HFF-Myc (cell line): ENCODE measurements at regions not wholly inside any gene's neighbourhood (a gene's known extent, or its start where the extent isn't known, plus 50 kb on each side); places are given as distances from the start of the nearest gene placed in this dataset.

Source experiments
- DNase-seq: peaks from one replicate; pipeline ENCODE4 v3.0.0-alpha.2; 2011; ENCODE audit warnings: low read depth; ENCODE audit errors: extremely low read depth
- H3K4me3 ChIP-seq: replicated peaks from 2 replicates; pipeline ENCODE4 v1.5.1; 2011; ENCODE audit warnings: low read depth, mild to moderate bottlenecking, control low read depth, low read length
- CTCF ChIP-seq: IDR thresholded peaks from 2 replicates; pipeline ENCODE4 v1.5.1; 2012; ENCODE audit warnings: mild to moderate bottlenecking, low read depth, low read length, control low read depth; ENCODE audit errors: missing control alignments

GRCh38 chr1:78360584-78360983 is 130.2 kb upstream of the PTGFR start:
- no peak overlapping the region for H3K4me3 ChIP-seq
- no peak for DNase-seq
- TF ChIP-seq CTCF = no peak

DNA sequence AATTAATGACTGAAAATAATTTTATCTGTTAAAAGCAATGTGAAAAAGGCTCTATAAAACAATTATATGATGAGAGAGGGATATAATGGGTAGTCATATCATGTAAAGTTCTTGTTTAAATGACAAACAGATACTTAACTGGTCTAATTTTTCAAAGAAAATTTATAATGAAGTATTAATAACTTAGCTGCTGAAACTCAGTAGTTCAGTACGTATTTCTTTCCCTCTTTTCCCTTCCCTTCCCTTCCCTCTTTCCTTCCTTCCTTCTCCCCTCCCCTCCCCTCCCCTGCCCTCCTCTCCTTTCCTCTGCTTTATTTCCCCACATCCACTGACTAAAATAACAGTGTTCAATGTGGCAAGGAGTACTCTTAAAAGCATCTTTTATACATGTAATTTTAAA is 123.1 kb upstream of the PTGFR start:
- no peak for TF ChIP-seq CTCF
- no peak overlapping the region for H3K4me3 ChIP-seq
- no peak for DNase-seq

DNA sequence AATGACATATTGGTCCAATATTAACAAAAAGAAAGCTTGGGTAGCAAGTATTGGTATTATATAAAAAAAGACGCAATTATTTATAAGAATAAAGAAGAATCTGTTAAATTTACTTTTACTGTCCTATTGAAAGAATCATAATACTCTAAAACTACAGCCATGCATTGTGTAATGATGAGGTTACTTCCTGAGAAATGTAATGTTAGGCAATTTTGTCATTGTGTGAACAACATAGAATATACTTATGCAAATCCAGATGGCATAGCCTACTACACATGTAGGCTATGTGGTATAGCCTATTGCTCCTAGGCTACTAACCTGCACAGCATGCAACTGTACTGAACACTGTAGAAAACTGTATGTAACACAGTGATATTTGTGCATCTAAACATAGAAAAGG is 121.2 kb upstream of the PTGFR start:
- no peak for TF ChIP-seq CTCF

DNA sequence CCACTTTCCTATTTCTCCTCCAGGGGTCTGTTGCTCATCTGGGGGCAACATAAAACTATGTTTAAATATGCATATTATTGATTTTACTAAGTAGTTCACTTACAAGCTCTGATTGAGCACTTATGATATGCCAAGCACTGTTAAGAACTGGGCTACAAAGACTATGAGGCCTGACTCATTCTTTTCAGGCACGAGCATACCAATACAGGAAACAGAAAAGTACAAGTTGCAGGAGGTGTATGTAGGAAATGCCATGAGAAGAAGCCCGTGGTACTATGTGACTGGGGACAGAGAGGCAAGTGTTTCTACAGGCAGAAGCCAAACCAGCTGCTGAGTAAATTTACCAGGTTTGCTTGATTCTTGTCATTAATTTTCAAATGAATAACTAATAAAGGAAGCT is 120.4 kb upstream of the PTGFR start:
- TF ChIP-seq CTCF = no peak
- H3K4me3 ChIP-seq = no peak overlapping the region
- DNase-seq = peak; percentile 16

More for the DNA sequence above, 121.2 kb upstream of the PTGFR start:
- H3K4me3 ChIP-seq = no peak overlapping the region
- DNase-seq = no peak

GRCh38 chr1:78370779-78371482 is 119.8 kb upstream of the PTGFR start:
- no peak for TF ChIP-seq CTCF
- H3K4me3 ChIP-seq = no peak overlapping the region
- DNase-seq = peak; percentile 47

- no peak for TF ChIP-seq CTCF
- no peak for DNase-seq
- no peak overlapping the region for H3K4me3 ChIP-seq
Measured at GRCh38 chr1:78373676-78374075, 117.1 kb upstream of the PTGFR start.

- no peak overlapping the region for H3K4me3 ChIP-seq
- no peak for TF ChIP-seq CTCF
- no peak for DNase-seq
Measured at GRCh38 chr1:78375996-78376395, 114.8 kb upstream of the PTGFR start.
